GM12874 (cell line): ENCODE measurements at regions not wholly inside any gene's neighbourhood (a gene's known extent, or its start where the extent isn't known, plus 50 kb on each side); places are given as distances from the start of the nearest gene placed in this dataset.

ENCODE experiments used
- CTCF ChIP-seq: IDR thresholded peaks from 2 replicates; pipeline ENCODE4 v1.5.1; 2011; ENCODE audit warnings: low read depth, mild to moderate bottlenecking, control low read depth, low read length, moderate library complexity; ENCODE audit not compliant: insufficient read depth

DNA sequence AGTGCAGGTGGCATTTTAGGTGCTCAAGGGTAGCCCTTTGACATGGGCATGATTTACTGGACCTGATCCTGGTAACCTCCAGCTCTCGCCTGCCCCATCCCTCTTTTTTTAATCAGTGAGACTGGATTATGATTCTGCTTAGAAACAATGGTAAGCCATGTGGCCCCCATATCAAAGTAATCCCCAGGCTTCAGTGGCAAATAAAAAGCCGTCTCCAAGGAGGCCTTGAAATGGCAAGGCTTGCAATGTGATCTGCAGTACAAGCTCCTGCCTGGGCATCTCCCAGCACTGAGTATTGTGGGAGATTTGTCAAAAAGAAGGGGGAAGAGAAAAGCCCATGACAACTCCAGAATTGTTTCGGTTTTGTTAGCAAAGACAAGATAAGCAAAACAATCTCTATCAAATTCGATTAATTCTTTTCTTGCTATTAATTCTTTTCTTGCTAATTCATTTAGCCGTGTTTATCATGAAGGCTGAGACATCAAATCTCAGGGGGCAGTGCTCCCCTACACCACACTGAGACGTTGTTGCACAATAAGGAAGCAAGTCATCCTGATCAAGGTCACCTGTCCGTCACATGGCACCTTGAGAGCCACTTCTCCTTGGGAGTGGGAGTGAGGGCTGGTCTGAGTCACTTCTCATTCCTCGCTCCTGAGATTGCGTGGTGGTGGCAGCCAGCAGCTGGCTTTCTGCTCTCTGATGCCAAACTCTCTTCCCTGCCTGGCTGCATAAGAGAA is 312.7 kb upstream of the GATB start:
- no peak for TF ChIP-seq CTCF

DNA sequence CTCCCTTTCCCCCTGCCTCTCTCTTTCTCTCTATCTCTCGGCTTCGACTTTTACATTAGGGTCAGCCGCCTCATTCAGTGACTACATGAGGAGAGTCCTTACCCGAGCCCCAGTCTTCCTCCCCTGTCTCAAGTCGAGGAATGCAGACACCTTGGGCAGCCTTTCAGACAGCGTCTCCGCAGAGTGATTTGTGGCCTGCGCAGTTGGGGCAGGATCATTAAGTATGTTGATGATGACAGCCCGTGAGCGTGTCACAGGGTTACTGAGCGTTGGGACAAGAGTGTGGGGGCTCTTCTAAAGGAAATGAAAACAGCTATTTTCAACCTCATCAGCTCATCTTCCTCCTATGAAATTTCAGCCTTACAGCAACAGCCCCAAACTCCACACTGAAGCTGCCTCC is 312.1 kb upstream of the GATB start:
- no peak for TF ChIP-seq CTCF

- no peak for TF ChIP-seq CTCF
These were observed 311.2 kb upstream of the GATB start for GRCh38 chr4:152072001-152072485.

DNA sequence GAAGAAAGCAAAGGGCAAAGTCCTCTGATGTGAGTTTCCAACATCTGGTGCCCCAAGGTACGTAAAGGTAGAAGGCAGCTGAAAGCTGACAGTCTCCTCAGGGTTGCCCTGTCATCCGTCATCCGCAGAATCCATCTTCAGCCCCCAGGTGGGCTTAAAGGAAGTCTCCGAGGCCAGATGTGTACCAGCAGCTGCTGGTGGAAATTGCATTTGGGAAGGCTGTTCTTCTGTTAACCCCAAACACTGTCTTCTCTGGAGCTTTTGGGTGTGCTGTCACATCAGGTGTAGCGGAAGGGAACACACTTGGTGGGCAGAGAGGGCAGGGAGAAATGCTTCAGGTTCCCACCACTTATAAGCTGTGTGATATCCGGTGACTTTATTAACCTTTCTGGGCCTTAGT is 310.0 kb upstream of the GATB start:
- no peak for TF ChIP-seq CTCF

DNA sequence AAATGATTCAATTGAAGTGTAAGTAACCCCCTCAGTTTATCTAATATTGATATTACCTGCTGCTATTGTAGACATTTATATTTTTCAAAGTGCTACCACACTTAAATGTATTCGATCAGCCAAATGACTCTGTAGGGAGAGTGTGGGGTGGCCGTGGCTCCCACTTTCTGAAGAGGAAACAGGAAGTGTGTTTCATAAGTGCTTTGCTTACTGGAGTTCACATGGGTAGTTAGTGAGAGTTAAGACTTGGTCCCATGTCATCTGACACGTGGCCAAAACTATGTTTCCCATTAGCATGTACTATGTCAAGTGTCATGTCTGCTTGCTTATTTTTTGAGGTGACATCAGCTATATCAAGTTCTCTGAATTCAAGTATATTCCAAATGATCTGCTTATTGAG is 308.1 kb upstream of the GATB start:
- TF ChIP-seq CTCF: no peak

DNA sequence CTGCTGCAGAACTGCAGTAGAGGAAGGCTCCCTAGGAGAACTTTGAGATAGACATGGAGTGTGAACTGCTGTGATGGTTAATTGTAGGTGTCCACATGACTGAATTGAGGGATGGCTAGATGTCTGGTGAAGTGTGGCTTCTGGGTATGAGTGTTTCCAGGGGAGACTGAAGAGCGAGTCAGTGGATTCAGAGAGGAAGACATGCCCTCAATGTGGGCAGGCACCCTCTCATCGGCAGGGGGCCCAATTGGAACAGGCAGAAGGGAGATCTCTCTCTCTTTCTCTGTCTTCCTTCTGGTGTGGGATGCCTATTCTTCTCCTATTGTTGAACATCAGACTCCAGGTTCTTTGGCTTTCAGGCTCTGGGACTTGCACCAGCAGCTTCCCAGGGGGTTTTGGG is 304.7 kb upstream of the GATB start:
- no peak for TF ChIP-seq CTCF

- TF ChIP-seq CTCF: no peak
These were observed 303.9 kb upstream of the GATB start for GRCh38 chr4:152064753-152065152.
